ENCODE measurements at regions not wholly inside any gene's neighbourhood (a gene's known extent, or its start where the extent isn't known, plus 50 kb on each side); places are given as distances from the start of the nearest gene placed in this dataset.

DNA sequence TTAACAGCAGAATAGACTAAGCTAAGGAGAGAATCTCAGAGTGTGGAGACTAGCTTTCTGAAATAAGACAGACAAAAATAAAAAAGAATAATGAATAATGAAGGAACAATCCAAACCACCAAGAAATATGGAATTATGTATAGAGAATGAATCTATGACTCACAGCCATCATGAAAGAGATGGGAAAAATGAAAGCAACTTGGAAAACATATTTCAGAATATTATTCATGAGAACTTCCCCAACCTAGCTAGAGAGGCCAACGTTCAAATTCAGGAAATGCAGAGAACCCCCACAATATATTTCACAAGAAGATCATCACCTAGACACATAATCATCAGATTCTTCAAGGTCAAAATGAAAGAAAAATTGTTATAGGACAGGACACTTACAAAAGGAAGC lies 349.0 kb upstream of the MPDZ start:
- TF ChIP-seq POLR2AphosphoS5 (IDR thresholded peaks at IDR 0.05) (no peak), POLR2A (IDR thresholded peaks at IDR 0.05) (no peak), EP300 (IDR thresholded peaks at IDR 0.05) (no peak)
- TF ChIP-seq, protein P1, sequence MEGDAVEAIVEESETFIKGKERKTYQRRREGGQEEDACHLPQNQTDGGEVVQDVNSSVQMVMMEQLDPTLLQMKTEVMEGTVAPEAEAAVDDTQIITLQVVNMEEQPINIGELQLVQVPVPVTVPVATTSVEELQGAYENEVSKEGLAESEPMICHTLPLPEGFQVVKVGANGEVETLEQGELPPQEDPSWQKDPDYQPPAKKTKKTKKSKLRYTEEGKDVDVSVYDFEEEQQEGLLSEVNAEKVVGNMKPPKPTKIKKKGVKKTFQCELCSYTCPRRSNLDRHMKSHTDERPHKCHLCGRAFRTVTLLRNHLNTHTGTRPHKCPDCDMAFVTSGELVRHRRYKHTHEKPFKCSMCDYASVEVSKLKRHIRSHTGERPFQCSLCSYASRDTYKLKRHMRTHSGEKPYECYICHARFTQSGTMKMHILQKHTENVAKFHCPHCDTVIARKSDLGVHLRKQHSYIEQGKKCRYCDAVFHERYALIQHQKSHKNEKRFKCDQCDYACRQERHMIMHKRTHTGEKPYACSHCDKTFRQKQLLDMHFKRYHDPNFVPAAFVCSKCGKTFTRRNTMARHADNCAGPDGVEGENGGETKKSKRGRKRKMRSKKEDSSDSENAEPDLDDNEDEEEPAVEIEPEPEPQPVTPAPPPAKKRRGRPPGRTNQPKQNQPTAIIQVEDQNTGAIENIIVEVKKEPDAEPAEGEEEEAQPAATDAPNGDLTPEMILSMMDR (IDR thresholded peaks at IDR 0.05): no peak

Data from suprapubic skin (tissue), 4 donors.